Urinary bladder (tissue), 3 donors: ENCODE measurements at regions not wholly inside any gene's neighbourhood (a gene's known extent, or its start where the extent isn't known, plus 50 kb on each side); places are given as distances from the start of the nearest gene placed in this dataset.

Experiments used
- DNase-seq: peaks from one replicate; pipeline ENCODE4 v3.0.0-alpha.2; 2015; ENCODE audit errors: extremely low spot score
- H3K27ac ChIP-seq: one replicate; pipeline ENCODE4 v1.5.1; 2013; ENCODE audit warnings: low read depth, mild to moderate bottlenecking, moderate library complexity
- H3K36me3 ChIP-seq: one replicate; pipeline ENCODE4 v1.6.1; 2013; ENCODE audit warnings: mild to moderate bottlenecking, moderate library complexity; ENCODE audit not compliant: insufficient read depth
- H3K4me1 ChIP-seq: one replicate; pipeline ENCODE4 v1.6.1; 2013; ENCODE audit warnings: mild to moderate bottlenecking, moderate library complexity; ENCODE audit not compliant: insufficient read depth
- H3K4me3 ChIP-seq: one replicate; pipeline ENCODE4 v1.5.1; 2013; ENCODE audit warnings: low read depth, low read length
- WGBS: extraction: QIAGEN DNeasy Blood & Tissue Kit; methylation state at CpG from one replicate; pipeline ENCODE4 v1.1.7; 2013; 5-methylcytosine and 5-hydroxymethylcytosine counted together
- donor health status: healthy with polysubstance abuse.
- donor health status: healthy.

GRCh38 chr3:55332176-55332575 lies 154.9 kb downstream of the WNT5A start:
- H3K27ac ChIP-seq = no peak overlapping the region
- DNase-seq = no peak
- no peaks in the 10 kb centered on the region for H3K36me3 ChIP-seq
- H3K4me1 ChIP-seq = no peaks in the 10 kb centered on the region
- WGBS = 74% methylated on average over 8 of the region's 8 CpGs
- H3K4me3 ChIP-seq = no peak overlapping the region

GRCh38 chr3:55331524-55331923 lies 155.6 kb downstream of the WNT5A start:
- H3K27ac ChIP-seq = no peak overlapping the region
- no peaks in the 10 kb centered on the region for H3K4me1 ChIP-seq
- no peak for DNase-seq
- no peak overlapping the region for H3K4me3 ChIP-seq
- H3K36me3 ChIP-seq = no peaks in the 10 kb centered on the region
- 91% methylated on average over 2 of the region's 2 CpGs for WGBS

GRCh38 chr3:55330756-55331155 lies 156.3 kb downstream of the WNT5A start:
- no peak for DNase-seq
- no peaks in the 10 kb centered on the region for H3K36me3 ChIP-seq
- WGBS = 50% methylated on average over 3 of the region's 3 CpGs
- no peak overlapping the region for H3K27ac ChIP-seq
- no peaks in the 10 kb centered on the region for H3K4me1 ChIP-seq
- no peak overlapping the region for H3K4me3 ChIP-seq

GRCh38 chr3:55330355-55330754 lies 156.8 kb downstream of the WNT5A start:
- Histone ChIP-seq H3K36me3 (no peaks in the 10 kb centered on the region), H3K27ac (no peak overlapping the region), H3K4me1 (no peaks in the 10 kb centered on the region), H3K4me3 (no peak overlapping the region)
- DNase-seq = no peak
- 36% methylated on average over 4 of the region's 4 CpGs for WGBS

- no peak overlapping the region for H3K27ac ChIP-seq
- 69% methylated on average over 1 of the region's 1 CpG for WGBS
Measured at GRCh38 chr3:55329849-55330248, 157.3 kb downstream of the WNT5A start.

GRCh38 chr3:55327131-55327920 lies 159.8 kb downstream of the WNT5A start:
- WGBS = 74% methylated on average over 2 of the region's 2 CpGs
- no peak overlapping the region for H3K27ac ChIP-seq

More at GRCh38 chr3:55329849-55330248, 157.3 kb downstream of the WNT5A start:
- Histone ChIP-seq H3K4me1 (no peaks in the 10 kb centered on the region), H3K4me3 (no peak overlapping the region), H3K36me3 (no peaks in the 10 kb centered on the region)
- no peak for DNase-seq

GRCh38 chr3:55322638-55323037 lies 164.5 kb downstream of the WNT5A start:
- 63% methylated on average over 7 of the region's 7 CpGs for WGBS
- Histone ChIP-seq H3K4me1 (no peaks in the 10 kb centered on the region), H3K36me3 (no peaks in the 10 kb centered on the region), H3K27ac (no peak overlapping the region), H3K4me3 (no peak overlapping the region)
- DNase-seq = no peak

More at GRCh38 chr3:55327131-55327920, 159.8 kb downstream of the WNT5A start:
- Histone ChIP-seq H3K4me3 (no peak overlapping the region), H3K4me1 (no peaks in the 10 kb centered on the region), H3K36me3 (no peaks in the 10 kb centered on the region)
- no peak for DNase-seq

- Histone ChIP-seq H3K4me3 (no peak overlapping the region), H3K27ac (no peak overlapping the region), H3K4me1 (no peaks in the 10 kb centered on the region), H3K36me3 (no peaks in the 10 kb centered on the region)
- WGBS = 44% methylated on average over 1 of the region's 1 CpG
- no peak for DNase-seq
Measured at GRCh38 chr3:55320928-55321327, 166.2 kb downstream of the WNT5A start.

GRCh38 chr3:55315396-55315795 lies 171.7 kb downstream of the WNT5A start:
- DNase-seq = no peak
- Histone ChIP-seq H3K36me3 (no peaks in the 10 kb centered on the region), H3K27ac (no peak overlapping the region), H3K4me1 (no peaks in the 10 kb centered on the region), H3K4me3 (no peak overlapping the region)
- WGBS = 61% methylated on average over 3 of the region's 3 CpGs

GRCh38 chr3:55313666-55314065 lies 173.4 kb downstream of the WNT5A start:
- Histone ChIP-seq H3K27ac (no peak overlapping the region), H3K4me1 (no peaks in the 10 kb centered on the region), H3K36me3 (no peaks in the 10 kb centered on the region), H3K4me3 (no peak overlapping the region)
- no peak for DNase-seq
- 80% methylated on average over 7 of the region's 7 CpGs for WGBS

- 75% methylated on average over 3 of the region's 3 CpGs for WGBS
- no peak overlapping the region for H3K27ac ChIP-seq
- DNase-seq = no peak
- H3K36me3 ChIP-seq = no peaks in the 10 kb centered on the region
- H3K4me1 ChIP-seq = no peaks in the 10 kb centered on the region
- H3K4me3 ChIP-seq = no peak overlapping the region
Measured at GRCh38 chr3:55309336-55309735, 177.8 kb downstream of the WNT5A start.

- Histone ChIP-seq H3K4me1 (no peaks in the 10 kb centered on the region), H3K36me3 (no peaks in the 10 kb centered on the region), H3K27ac (no peak overlapping the region), H3K4me3 (no peak overlapping the region)
- 92% methylated on average over 2 of the region's 2 CpGs for WGBS
- DNase-seq = no peak
Measured at GRCh38 chr3:55307622-55308021, 179.5 kb downstream of the WNT5A start.

GRCh38 chr3:55305696-55306485 lies 181.2 kb downstream of the WNT5A start:
- no peak for DNase-seq
- Histone ChIP-seq H3K27ac (no peak overlapping the region), H3K4me3 (no peak overlapping the region), H3K36me3 (no peaks in the 10 kb centered on the region), H3K4me1 (no peaks in the 10 kb centered on the region)
- WGBS = 30% methylated on average over 5 of the region's 5 CpGs

- DNase-seq = no peak
- Histone ChIP-seq H3K4me1 (no peaks in the 10 kb centered on the region), H3K36me3 (no peaks in the 10 kb centered on the region), H3K4me3 (no peak overlapping the region), H3K27ac (no peak overlapping the region)
Measured at GRCh38 chr3:55300701-55301100, 186.4 kb downstream of the WNT5A start.
